ENCODE measurements at regions not wholly inside any gene's neighbourhood (a gene's known extent, or its start where the extent isn't known, plus 50 kb on each side); places are given as distances from the start of the nearest gene placed in this dataset.
"Not testable (repeated sequence)": the region's sequence is repeated elsewhere in the genome, so short reads cannot be mapped to it uniquely, and the experiment has no call there.

- not testable (repeated sequence) for TF ChIP-seq CTCF, POLR2A (IDR thresholded peaks at IDR 0.05)
Observed at GRCh38 chr11:100451801-100452460, 235.2 kb upstream of the ARHGAP42 start.
